GM23338 (cell line): ENCODE measurements at regions not wholly inside any gene's neighbourhood (a gene's known extent, or its start where the extent isn't known, plus 50 kb on each side); places are given as distances from the start of the nearest gene placed in this dataset.

Experiments
- ATAC-seq: fragments of 200-7000 bp; cut with Tn5 transposase; 3 replicates; pipeline ENCODE4 v1.9.1; 2020
- DNase-seq: peaks from one replicate; pipeline ENCODE4 v3.0.0-alpha.2; 2015; ENCODE audit warnings: low spot score
- H2AFZ ChIP-seq: fragments of 200-600 bp; sonication (generic); 2 replicates; pipeline ENCODE4 v1.8.0; 2016; ENCODE audit warnings: antibody characterized with exemption, mild to moderate bottlenecking, moderate library complexity
- H3F3A ChIP-seq: fragments of 200-600 bp; sonication (generic); replicated peaks from 2 replicates; pipeline ENCODE4 v1.8.0; 2017; ENCODE audit warnings: antibody characterized with exemption, mixed run types, low read depth
- H3K27ac ChIP-seq: fragments of 200-600 bp; sonication (generic); 2 replicates; pipeline ENCODE4 v1.6.1; 2016; ENCODE audit warnings: low read depth
- H3K27me3 ChIP-seq: fragments of 200-600 bp; sonication (generic); 2 replicates; pipeline ENCODE4 v1.8.0; 2016; ENCODE audit warnings: mild to moderate bottlenecking, mixed run types, moderate library complexity; ENCODE audit not compliant: insufficient read depth
- H3K36me3 ChIP-seq: fragments of 200-600 bp; sonication (generic); 2 replicates; pipeline ENCODE4 v1.8.0; 2016; ENCODE audit warnings: mild to moderate bottlenecking; ENCODE audit not compliant: insufficient read depth
- H3K4me1 ChIP-seq: fragments of 200-600 bp; sonication (generic); 2 replicates; pipeline ENCODE4 v1.8.0; 2016; ENCODE audit warnings: mild to moderate bottlenecking, moderate library complexity; ENCODE audit not compliant: insufficient read depth
- H3K4me2 ChIP-seq: fragments of 200-600 bp; sonication (generic); 2 replicates; pipeline ENCODE4 v1.7.1; 2017; ENCODE audit warnings: mixed run types
- H3K4me3 ChIP-seq: fragments of 200-600 bp; sonication (generic); 2 replicates; pipeline ENCODE4 v1.6.1; 2016; ENCODE audit warnings: mixed run types
- H3K79me2 ChIP-seq: fragments of 200-600 bp; sonication (generic); replicated peaks from 2 replicates; pipeline ENCODE4 v1.8.0; 2017; ENCODE audit warnings: mild to moderate bottlenecking; ENCODE audit not compliant: insufficient read depth
- H3K9me2 ChIP-seq: fragments of 200-600 bp; sonication (generic); 2 replicates; pipeline ENCODE4 v1.8.0; 2017; ENCODE audit not compliant: insufficient read depth
- H4K20me1 ChIP-seq: fragments of 200-600 bp; sonication (generic); replicated peaks from 2 replicates; pipeline ENCODE4 v1.8.0; 2017; ENCODE audit warnings: mild to moderate bottlenecking; ENCODE audit not compliant: insufficient read depth
- H3K27ac Mint-ChIP-seq: 2 replicates; pipeline ENCODE4 v1.8.0; 2020; ENCODE audit warnings: inconsistent platforms, mild to moderate bottlenecking, moderate library complexity, mixed read lengths
- H3K27me3 Mint-ChIP-seq: 3 replicates; pipeline ENCODE4 v1.8.0; 2022; ENCODE audit warnings: low read depth, mild to moderate bottlenecking, moderate library complexity, mixed read lengths, inconsistent platforms; ENCODE audit not compliant: insufficient read depth, poor library complexity
- H3K36me3 Mint-ChIP-seq: 3 replicates; pipeline ENCODE4 v1.8.0; 2021; ENCODE audit warnings: low read depth, mild to moderate bottlenecking, inconsistent platforms, moderate library complexity, mixed read lengths
- H3K4me1 Mint-ChIP-seq: 3 replicates; pipeline ENCODE4 v1.8.0; 2020; ENCODE audit warnings: mild to moderate bottlenecking, inconsistent platforms, mixed read lengths
- H3K4me3 Mint-ChIP-seq: 3 replicates; pipeline ENCODE4 v1.8.0; 2021; ENCODE audit warnings: moderate library complexity, mild to moderate bottlenecking, inconsistent platforms, mixed read lengths
- H3K9me3 Mint-ChIP-seq: 3 replicates; pipeline ENCODE4 v1.8.0; 2020; ENCODE audit warnings: moderate library complexity, mild to moderate bottlenecking, inconsistent platforms, mixed read lengths
- CREB1 ChIP-seq: fragments of 250-450 bp; sonication (Bioruptor Pico); IDR thresholded peaks from 2 replicates; pipeline ENCODE4 v1.5.0; 2020; ENCODE audit warnings: low read depth, mild to moderate bottlenecking, moderate library complexity
- EZH2 ChIP-seq: fragments of 200-600 bp; sonication (generic); IDR thresholded peaks from one replicate; pipeline ENCODE4 v1.8.0; 2017; ENCODE audit warnings: antibody characterized with exemption, mild to moderate bottlenecking, low read depth; ENCODE audit not compliant: unreplicated experiment
- NANOG ChIP-seq: IDR thresholded peaks from 2 replicates; pipeline ENCODE4 v1.6.1; 2016; ENCODE audit warnings: antibody characterized with exemption, borderline replicate concordance
- REST ChIP-seq: IDR thresholded peaks from one replicate; pipeline ENCODE4 v1.6.1; 2018; ENCODE audit warnings: antibody characterized with exemption; ENCODE audit not compliant: unreplicated experiment
- ZNF114 ChIP-seq: fragments of 250-450 bp; sonication (Bioruptor Pico); IDR thresholded peaks from 2 replicates; pipeline ENCODE4 v1.5.0; 2020; ENCODE audit warnings: mild to moderate bottlenecking, moderate library complexity
- ZNF331 ChIP-seq: fragments of 250-450 bp; sonication (Bioruptor Pico); IDR thresholded peaks from 2 replicates; pipeline ENCODE4 v1.5.0; 2020; ENCODE audit warnings: low read depth, mild to moderate bottlenecking, moderate library complexity
- ZNF462 ChIP-seq: fragments of 250-450 bp; sonication (Bioruptor Pico); IDR thresholded peaks from 2 replicates; pipeline ENCODE4 v1.5.0; 2020; ENCODE audit warnings: mild to moderate bottlenecking, moderate library complexity
- TF ChIP-seq, protein P1 (sequence below), 2 experiments: fragments of 200-600 bp in 1 of 2; sonication (generic) in 1 of 2; conservative IDR thresholded peaks; 2 replicates each; pipeline versions ENCODE4 v1.5.1 to v1.6.1; 2016 to 2017; ENCODE audit warnings: antibody characterized with exemption in 2 of 2, low read depth in 2 of 2, mild to moderate bottlenecking in 2 of 2, moderate library complexity in 1 of 2

DNA sequence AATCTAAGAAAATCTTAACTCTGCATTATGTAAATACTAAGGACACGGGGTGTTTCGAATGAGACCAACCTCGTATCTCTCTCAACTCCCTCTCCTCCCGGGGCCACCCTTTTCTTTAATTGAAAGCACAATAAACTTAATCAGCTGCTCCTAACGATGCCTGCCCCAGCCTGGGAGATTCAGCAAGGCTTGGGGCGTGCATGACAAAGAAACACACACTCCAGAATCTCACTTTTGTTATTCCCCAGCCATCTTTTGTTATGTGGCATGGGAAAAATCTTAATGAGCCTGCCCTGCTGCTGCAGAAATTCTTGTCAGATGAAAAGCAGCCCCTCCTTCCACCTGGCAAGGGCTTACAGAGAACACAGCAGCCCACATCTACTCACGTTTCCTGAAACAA lies 117.4 kb downstream of the TTLL2 start:
- H3K4me1 ChIP-seq, result peaks cover 42% of the 10 kb centered on the region
- peak overlapping the region; percentile 3; the same call in 1 of the 2 replicates for H3K4me2 ChIP-seq
- H2AFZ ChIP-seq, result no peak overlapping the region
- DNase-seq (peak; percentile 98), ATAC-seq (peak; percentile 85)
- no peaks in the 10 kb centered on the region for H4K20me1 ChIP-seq
- peak overlapping the region; percentile 98 for H3K27ac Mint-ChIP-seq
- no peaks in the 10 kb centered on the region for H3K27me3 ChIP-seq
- H3K27me3 Mint-ChIP-seq, result peaks cover 8% of the 10 kb centered on the region
- H3K4me3 ChIP-seq, result peak overlapping the region; percentile 7; the same call in 1 of the 2 replicates
- TF ChIP-seq CREB1 (CRISPR knock-in tag) (peak; percentile 58; the same call in 1 of the 2 replicates), REST (no peak), NANOG (peak; percentile 94)
- peak overlapping the region; percentile 56 for H3K4me3 Mint-ChIP-seq
- H3K9me3 Mint-ChIP-seq, result no peaks in the 10 kb centered on the region
- H3F3A ChIP-seq, result peaks cover 9% of the 10 kb centered on the region
- H3K36me3 Mint-ChIP-seq, result peaks cover 9% of the 10 kb centered on the region
- H3K9me2 ChIP-seq, result 0 out of 2 replicates have a peak, but pooled peaks cover 5% of the 10 kb centered on the region
- H3K36me3 ChIP-seq, result no peaks in the 10 kb centered on the region
- peak overlapping the region; percentile 96 for H3K27ac ChIP-seq
- H3K79me2 ChIP-seq, result no peaks in the 10 kb centered on the region; the same call in 1 of the 2 replicates
- H3K4me1 Mint-ChIP-seq, result peaks cover 70% of the 10 kb centered on the region

DNA sequence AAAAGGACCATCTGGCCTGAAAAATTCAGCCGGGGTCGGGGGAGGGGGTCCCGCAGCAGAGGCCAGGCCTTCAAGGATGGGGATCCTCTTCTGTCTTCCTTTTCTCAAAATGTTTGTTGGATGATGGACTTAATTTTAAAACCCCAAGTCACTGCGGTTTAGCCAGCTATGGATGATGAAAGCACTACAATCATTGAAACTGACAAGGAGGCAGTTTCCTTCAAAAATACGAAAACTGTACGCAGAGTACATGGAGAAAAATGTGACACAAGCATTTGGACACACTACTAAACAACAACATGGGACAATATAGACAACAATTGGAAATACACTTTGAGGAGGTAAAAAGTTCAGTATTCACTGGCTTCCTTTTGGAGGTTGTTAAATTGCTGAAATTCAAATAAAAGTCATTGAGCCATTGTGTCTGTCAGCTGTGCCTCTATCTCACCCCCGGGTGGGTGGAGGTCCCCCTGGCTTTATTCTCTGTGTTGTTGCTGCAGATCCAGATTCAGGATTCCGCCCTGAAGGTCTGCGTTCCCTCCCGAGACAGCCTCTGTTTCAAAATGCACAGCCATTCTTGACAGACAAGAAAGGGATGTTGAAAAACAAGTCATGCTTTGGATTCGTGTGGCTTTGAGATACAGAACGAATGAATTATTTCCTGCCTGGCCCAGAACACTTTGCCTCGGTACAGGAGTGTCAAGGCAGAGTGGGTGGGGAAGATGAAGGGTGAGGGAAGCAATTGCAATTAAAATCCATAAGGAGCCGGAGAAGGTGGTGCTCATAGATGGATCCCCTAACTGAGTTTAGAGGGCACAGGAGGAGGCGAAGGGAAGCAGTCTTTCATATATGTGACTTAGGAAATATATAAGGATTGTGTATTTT lies 118.2 kb downstream of the TTLL2 start:
- H3K36me3 Mint-ChIP-seq, result peaks cover 9% of the 10 kb centered on the region
- Histone ChIP-seq H3K9me2 (0 out of 2 replicates have a peak, but pooled peaks cover 5% of the 10 kb centered on the region), H3K4me1 (peaks cover 42% of the 10 kb centered on the region), H3K27ac (peak overlapping the region; percentile 96), H3K4me3 (no peak overlapping the region), H2AFZ (peak overlapping the region; percentile 45; the same call in 1 of the 2 replicates), H3K27me3 (no peaks in the 10 kb centered on the region), H3K79me2 (no peaks in the 10 kb centered on the region; the same call in 1 of the 2 replicates), H3F3A (peaks cover 9% of the 10 kb centered on the region), H3K36me3 (no peaks in the 10 kb centered on the region), H3K4me2 (peak overlapping the region; percentile 2), H4K20me1 (no peaks in the 10 kb centered on the region)
- peak overlapping the region; percentile 56; the same call in 2 of the 3 replicates for H3K4me3 Mint-ChIP-seq
- H3K27ac Mint-ChIP-seq, result peak overlapping the region; percentile 98
- H3K4me1 Mint-ChIP-seq, result peaks cover 70% of the 10 kb centered on the region
- no peaks in the 10 kb centered on the region for H3K9me3 Mint-ChIP-seq
- peak; percentile 5; the same call in 2 of the 3 replicates for ATAC-seq
- peaks cover 8% of the 10 kb centered on the region for H3K27me3 Mint-ChIP-seq
- peak; percentile 13 for DNase-seq
- TF ChIP-seq CREB1 (CRISPR knock-in tag) (no peak), ZNF114 (CRISPR knock-in tag) (no peak), EZH2 (no peak), ZNF331 (CRISPR knock-in tag) (no peak), ZNF462 (CRISPR knock-in tag) (no peak)
- TF ChIP-seq, protein P1, sequence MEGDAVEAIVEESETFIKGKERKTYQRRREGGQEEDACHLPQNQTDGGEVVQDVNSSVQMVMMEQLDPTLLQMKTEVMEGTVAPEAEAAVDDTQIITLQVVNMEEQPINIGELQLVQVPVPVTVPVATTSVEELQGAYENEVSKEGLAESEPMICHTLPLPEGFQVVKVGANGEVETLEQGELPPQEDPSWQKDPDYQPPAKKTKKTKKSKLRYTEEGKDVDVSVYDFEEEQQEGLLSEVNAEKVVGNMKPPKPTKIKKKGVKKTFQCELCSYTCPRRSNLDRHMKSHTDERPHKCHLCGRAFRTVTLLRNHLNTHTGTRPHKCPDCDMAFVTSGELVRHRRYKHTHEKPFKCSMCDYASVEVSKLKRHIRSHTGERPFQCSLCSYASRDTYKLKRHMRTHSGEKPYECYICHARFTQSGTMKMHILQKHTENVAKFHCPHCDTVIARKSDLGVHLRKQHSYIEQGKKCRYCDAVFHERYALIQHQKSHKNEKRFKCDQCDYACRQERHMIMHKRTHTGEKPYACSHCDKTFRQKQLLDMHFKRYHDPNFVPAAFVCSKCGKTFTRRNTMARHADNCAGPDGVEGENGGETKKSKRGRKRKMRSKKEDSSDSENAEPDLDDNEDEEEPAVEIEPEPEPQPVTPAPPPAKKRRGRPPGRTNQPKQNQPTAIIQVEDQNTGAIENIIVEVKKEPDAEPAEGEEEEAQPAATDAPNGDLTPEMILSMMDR (conservative IDR thresholded peaks at IDR 0.05; ENCODE audit: low read depth in 2 of 2), result no peak
